B cell (primary cell): ENCODE measurements at regions not wholly inside any gene's neighbourhood (a gene's known extent, or its start where the extent isn't known, plus 50 kb on each side); places are given as distances from the start of the nearest gene placed in this dataset.

Experiments
- ATAC-seq: fragments of 200-7000 bp; cut with Tn5 transposase; one replicate; pipeline ENCODE4 v1.10.0; 2021; ENCODE audit warnings: low read depth, mild to moderate bottlenecking, moderate number of reproducible peaks, moderate library complexity
- CTCF ChIA-PET: fragments of 350-600 bp; sonication (Branson Sonifier 250); formaldehyde crosslinking; loops from one replicate; lab custom pipeline; 2021; ENCODE audit warnings: antibody characterized with exemption, inconsistent platforms; lab: Charles Lee
- POLR2A ChIA-PET: fragments of 350-600 bp; sonication (Branson Sonifier 250); formaldehyde crosslinking; loops from one replicate; lab custom pipeline; 2021; ENCODE audit warnings: antibody characterized with exemption; lab: Charles Lee
- DNase-seq: peaks from one replicate; pipeline ENCODE4 v3.0.0; 2013
- H2AFZ ChIP-seq: 2 replicates; pipeline ENCODE4 v1.6.1; 2012; ENCODE audit warnings: mild to moderate bottlenecking, low read depth, low read length; ENCODE audit not compliant: insufficient read depth, poor library complexity, severe bottlenecking
- H3K27ac ChIP-seq, 2 donors: 1 replicate in 1 of 2; 2 replicates in 1 of 2; pipeline ENCODE4 v1.5.1; 2012 to 2013; ENCODE audit warnings: low read length in 2 of 2, mild to moderate bottlenecking in 2 of 2, moderate library complexity in 1 of 2
- H3K27me3 ChIP-seq, 4 experiments: fragments of 200-600 bp in 1 of 4; sonication (generic) in 1 of 4; replicated peaks in 1 of 4; 1 replicate in 2 of 4; 2 replicates in 2 of 4; pipeline versions ENCODE4 v1.6.1 to v1.7.0; 2013 to 2016; ENCODE audit warnings: low read length in 3 of 4, mild to moderate bottlenecking in 2 of 4, mixed read lengths in 1 of 4, moderate library complexity in 1 of 4; ENCODE audit not compliant: insufficient read depth in 4 of 4, control insufficient read depth in 3 of 4; ENCODE audit errors: control extremely low read depth in 1 of 4
- H3K36me3 ChIP-seq, 2 experiments: replicated peaks in 1 of 2; 1 replicate in 1 of 2; 2 replicates in 1 of 2; pipeline versions ENCODE4 v1.6.1 to v1.7.1; 2013; ENCODE audit warnings: low read length in 1 of 2; ENCODE audit not compliant: insufficient read depth in 2 of 2, control insufficient read depth in 1 of 2; ENCODE audit errors: control extremely low read depth in 1 of 2, extremely low read depth in 1 of 2
- H3K4me1 ChIP-seq, 2 donors: fragments of 200-600 bp in 1 of 2; sonication (generic) in 1 of 2; 1 replicate in 1 of 2; 2 replicates in 1 of 2; pipeline versions ENCODE4 v1.5.1 to v1.6.1; 2013 to 2017; ENCODE audit warnings: low read length in 2 of 2; ENCODE audit not compliant: control insufficient read depth in 2 of 2, insufficient read depth in 2 of 2
- H3K4me2 ChIP-seq: replicated peaks from 2 replicates; pipeline ENCODE3; 2012; ENCODE audit warnings: mild to moderate bottlenecking, low read depth, low read length; ENCODE audit not compliant: poor library complexity, severe bottlenecking
- H3K4me3 ChIP-seq, 5 experiments: fragments of 200-600 bp in 1 of 5; sonication (generic) in 1 of 5; 1 replicate in 3 of 5; 2 replicates in 2 of 5; pipeline versions ENCODE4 v1.5.1 to v1.7.0; 2011 to 2016; ENCODE audit warnings: low read length in 4 of 5, mild to moderate bottlenecking in 4 of 5, low read depth in 2 of 5, control low read depth in 1 of 5, moderate library complexity in 1 of 5; ENCODE audit not compliant: insufficient read depth in 1 of 5; ENCODE audit errors: control extremely low read depth in 1 of 5, extremely low read depth in 1 of 5
- H3K79me2 ChIP-seq: fragments of 200-600 bp; sonication (generic); one replicate; pipeline ENCODE4 v1.6.0; 2016; ENCODE audit warnings: low read length; ENCODE audit not compliant: control insufficient read depth, insufficient read depth
- H3K9ac ChIP-seq: fragments of 200-600 bp; sonication (generic); 2 replicates; pipeline ENCODE4 v1.6.1; 2017; ENCODE audit warnings: mild to moderate bottlenecking, low read length, moderate library complexity
- H3K9me3 ChIP-seq, 3 donors: one replicate each; pipeline versions ENCODE4 v1.6.1 to v1.7.1; 2013; ENCODE audit warnings: low read length in 2 of 3; ENCODE audit not compliant: control insufficient read depth in 2 of 3, insufficient read depth in 1 of 3; ENCODE audit errors: control extremely low read depth in 1 of 3
- H4K20me1 ChIP-seq: 2 replicates; pipeline ENCODE4 v1.6.0; 2012; ENCODE audit warnings: mild to moderate bottlenecking, low read length; ENCODE audit not compliant: insufficient read depth, control insufficient read depth, poor library complexity, severe bottlenecking
- H3K27ac Mint-ChIP-seq: one replicate; pipeline ENCODE4 v1.8.0; 2021; ENCODE audit warnings: mixed read lengths
- H3K27me3 Mint-ChIP-seq: one replicate; pipeline ENCODE4 v1.8.0; 2021; ENCODE audit warnings: mixed read lengths
- H3K4me1 Mint-ChIP-seq: one replicate; pipeline ENCODE4 v1.8.0; 2021; ENCODE audit warnings: mixed read lengths
- H3K4me3 Mint-ChIP-seq: one replicate; pipeline ENCODE4 v1.8.0; 2021; ENCODE audit warnings: mixed read lengths
- H3K9me3 Mint-ChIP-seq: one replicate; pipeline ENCODE4 v1.8.0; 2022; ENCODE audit warnings: mixed read lengths; ENCODE audit not compliant: insufficient read depth
- EZH2 ChIP-seq: IDR thresholded peaks from 2 replicates; pipeline ENCODE4 v1.6.1; 2012; ENCODE audit warnings: borderline replicate concordance, low read depth, mild to moderate bottlenecking, moderate library complexity, low read length; ENCODE audit not compliant: insufficient read depth, poor library complexity, severe bottlenecking
- WGBS: methylation state at CpG from one replicate; pipeline ENCODE4 v1.1.5; 2013; ENCODE audit warnings: missing lambda C conversion rate; ENCODE audit not compliant: insufficient coverage; 5-methylcytosine and 5-hydroxymethylcytosine counted together
- intact Hi-C: fragments of 100-400 bp; cut with micrococcal nuclease; formaldehyde crosslinking; loops from one replicate; pipeline ENCODE4 v1.10.0; 2022
- TF ChIP-seq, protein P1 (sequence below): fragments of 200-600 bp; IDR thresholded peaks from one replicate; pipeline ENCODE4 v1.8.0; 2022; ENCODE audit warnings: antibody characterized with exemption, mild to moderate bottlenecking

DNA sequence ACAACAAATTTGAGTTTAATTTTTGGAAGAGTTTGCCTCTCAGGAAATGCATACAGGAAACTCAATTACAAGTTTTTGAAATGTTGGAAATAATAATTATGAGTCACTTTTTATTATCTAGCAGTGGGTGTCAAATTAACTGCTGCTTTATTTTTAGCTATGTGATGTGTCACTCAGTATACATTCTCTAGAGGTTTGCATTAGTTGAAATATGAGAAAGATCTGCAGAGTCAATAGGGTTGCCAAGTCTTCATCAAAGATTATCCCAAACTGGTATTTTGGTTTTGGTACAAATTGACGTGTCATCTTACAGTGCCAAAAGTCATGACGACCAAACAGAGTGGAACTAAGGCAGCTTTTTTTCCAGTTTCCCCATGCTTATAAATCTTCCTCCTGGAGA, 54.3 kb upstream of the DIPK1A start:
- Histone ChIP-seq H3K9ac (no peak overlapping the region), H4K20me1 (no peaks in the 10 kb centered on the region), H3K27me3 (no peaks in the 10 kb centered on the region), H3K36me3 (no peaks in the 10 kb centered on the region), H3K79me2 (no peaks in the 10 kb centered on the region), H3K4me1 (no peaks in the 10 kb centered on the region), H2AFZ (no peak overlapping the region), H3K4me3 (no peak overlapping the region), H3K4me2 (no peak overlapping the region), H3K27ac (no peak overlapping the region), H3K9me3 (no peaks in the 10 kb centered on the region)
- peaks cover 4% of the 10 kb centered on the region for H3K27me3 Mint-ChIP-seq
- intact Hi-C loops: no loop called here
- no peak overlapping the region for H3K4me3 Mint-ChIP-seq
- POLR2A ChIA-PET: no interaction called here
- H3K27ac Mint-ChIP-seq: no peak overlapping the region
- CTCF ChIA-PET: interaction anchor here (1.9 to 19.0 kb wide), 2 partner anchors 21 to 49 kb away, joined by 7 to 261 read pairs; no protein-coding TSS in a partner anchor
- ATAC-seq (no peak), DNase-seq (no peak)
- no peaks in the 10 kb centered on the region for H3K4me1 Mint-ChIP-seq
- WGBS: no CpG with 5 or more reads among the region's 2 CpGs
- no peak for TF ChIP-seq EZH2
- TF ChIP-seq, protein P1, sequence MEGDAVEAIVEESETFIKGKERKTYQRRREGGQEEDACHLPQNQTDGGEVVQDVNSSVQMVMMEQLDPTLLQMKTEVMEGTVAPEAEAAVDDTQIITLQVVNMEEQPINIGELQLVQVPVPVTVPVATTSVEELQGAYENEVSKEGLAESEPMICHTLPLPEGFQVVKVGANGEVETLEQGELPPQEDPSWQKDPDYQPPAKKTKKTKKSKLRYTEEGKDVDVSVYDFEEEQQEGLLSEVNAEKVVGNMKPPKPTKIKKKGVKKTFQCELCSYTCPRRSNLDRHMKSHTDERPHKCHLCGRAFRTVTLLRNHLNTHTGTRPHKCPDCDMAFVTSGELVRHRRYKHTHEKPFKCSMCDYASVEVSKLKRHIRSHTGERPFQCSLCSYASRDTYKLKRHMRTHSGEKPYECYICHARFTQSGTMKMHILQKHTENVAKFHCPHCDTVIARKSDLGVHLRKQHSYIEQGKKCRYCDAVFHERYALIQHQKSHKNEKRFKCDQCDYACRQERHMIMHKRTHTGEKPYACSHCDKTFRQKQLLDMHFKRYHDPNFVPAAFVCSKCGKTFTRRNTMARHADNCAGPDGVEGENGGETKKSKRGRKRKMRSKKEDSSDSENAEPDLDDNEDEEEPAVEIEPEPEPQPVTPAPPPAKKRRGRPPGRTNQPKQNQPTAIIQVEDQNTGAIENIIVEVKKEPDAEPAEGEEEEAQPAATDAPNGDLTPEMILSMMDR: no peak
- no peaks in the 10 kb centered on the region for H3K9me3 Mint-ChIP-seq

DNA sequence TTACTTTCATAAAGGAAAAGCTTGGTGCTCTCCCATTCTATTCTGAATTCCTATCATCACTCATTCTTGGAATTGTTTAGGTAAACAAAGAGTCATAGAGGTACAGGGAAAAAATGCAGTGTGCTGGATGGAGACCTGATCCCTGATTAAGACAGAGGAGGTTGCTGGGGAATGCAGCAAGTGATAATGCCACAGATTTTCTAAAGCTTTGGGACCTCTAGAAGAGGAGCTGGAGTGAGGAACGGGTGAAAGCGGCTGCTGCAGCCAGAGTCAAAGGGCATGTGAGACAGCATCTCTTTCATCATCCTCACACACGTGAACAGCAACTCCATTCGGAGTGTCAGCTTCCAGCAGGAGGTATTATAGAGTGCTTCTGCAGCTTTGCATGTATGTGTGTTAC, 54.9 kb upstream of the DIPK1A start:
- intact Hi-C loops: no loop called here
- no peaks in the 10 kb centered on the region for H4K20me1 ChIP-seq
- POLR2A ChIA-PET: no interaction called here
- no peak overlapping the region for H3K4me3 Mint-ChIP-seq
- no peaks in the 10 kb centered on the region for H3K27me3 ChIP-seq
- WGBS: 100% methylated on average over 1 of the region's 4 CpGs
- CTCF ChIA-PET: interaction anchor here (1.9 to 19.0 kb wide), 2 partner anchors 22 to 48 kb away, joined by 7 to 261 read pairs; no protein-coding TSS in a partner anchor
- no peaks in the 10 kb centered on the region for H3K4me1 ChIP-seq
- peaks cover 4% of the 10 kb centered on the region for H3K27me3 Mint-ChIP-seq
- H3K27ac Mint-ChIP-seq: no peak overlapping the region
- H2AFZ ChIP-seq: no peak overlapping the region
- H3K4me1 Mint-ChIP-seq: no peaks in the 10 kb centered on the region
- DNase-seq (no peak), ATAC-seq (no peak)
- H3K27ac ChIP-seq: no peak overlapping the region
- no peak overlapping the region for H3K4me3 ChIP-seq
- H3K9me3 Mint-ChIP-seq: no peaks in the 10 kb centered on the region
- no peaks in the 10 kb centered on the region for H3K9me3 ChIP-seq
- H3K79me2 ChIP-seq: no peaks in the 10 kb centered on the region
- H3K9ac ChIP-seq: no peak overlapping the region
- no peak for TF ChIP-seq EZH2
- TF ChIP-seq, protein P1: no peak
- no peak overlapping the region for H3K4me2 ChIP-seq
- no peaks in the 10 kb centered on the region for H3K36me3 ChIP-seq
